HG03432 (cell line): ENCODE measurements at regions not wholly inside any gene's neighbourhood (a gene's known extent, or its start where the extent isn't known, plus 50 kb on each side); places are given as distances from the start of the nearest gene placed in this dataset.
"Not testable (repeated sequence)": the region's sequence is repeated elsewhere in the genome, so short reads cannot be mapped to it uniquely, and the experiment has no call there.

Experiments
- ATAC-seq: cut with Tn5 transposase; IDR thresholded peaks from one replicate; pipeline ENCODE4 v1.9.1; 2021; ENCODE audit warnings: mild to moderate bottlenecking, moderate library complexity; ENCODE audit not compliant: unreplicated experiment

GRCh38 chr4:84291969-84292368 lies 207.1 kb downstream of the NKX6-1 start:
- no peak for ATAC-seq

- no peak for ATAC-seq
These were observed 213.0 kb downstream of the NKX6-1 start for GRCh38 chr4:84286048-84286447.

GRCh38 chr4:84279678-84280077 lies 219.4 kb downstream of the NKX6-1 start:
- no peak for ATAC-seq

GRCh38 chr4:84277923-84278322 lies 221.2 kb downstream of the NKX6-1 start:
- ATAC-seq, result no peak

GRCh38 chr4:84276752-84277151 lies 222.3 kb downstream of the NKX6-1 start:
- ATAC-seq, result no peak

- no peak for ATAC-seq
These were observed 229.5 kb downstream of the NKX6-1 start for GRCh38 chr4:84269536-84270044.

- ATAC-seq, result no peak
These were observed 234.4 kb downstream of the NKX6-1 start for GRCh38 chr4:84264652-84265051.

GRCh38 chr4:84263415-84263814 lies 235.7 kb downstream of the NKX6-1 start:
- ATAC-seq, result peak; percentile 38

- no peak for ATAC-seq
These were observed 238.6 kb downstream of the NKX6-1 start for GRCh38 chr4:84260495-84260894.

- ATAC-seq, result peak; percentile 90
These were observed 239.9 kb downstream of the NKX6-1 start for GRCh38 chr4:84258905-84259830.

GRCh38 chr4:84254537-84254936 lies 244.6 kb downstream of the NKX6-1 start:
- no peak for ATAC-seq

GRCh38 chr4:84249521-84249920 lies 249.6 kb downstream of the NKX6-1 start:
- no peak for ATAC-seq

GRCh38 chr4:84245042-84245441 lies 254.1 kb downstream of the NKX6-1 start:
- ATAC-seq, result not testable (repeated sequence)

GRCh38 chr4:84244346-84244801 lies 254.7 kb downstream of the NKX6-1 start:
- not testable (repeated sequence) for ATAC-seq

GRCh38 chr4:84243685-84244084 lies 255.4 kb downstream of the NKX6-1 start:
- no peak for ATAC-seq

- ATAC-seq, result no peak
These were observed 259.7 kb downstream of the NKX6-1 start for GRCh38 chr4:84239278-84239845.

GRCh38 chr4:84238247-84239090 lies 260.6 kb downstream of the NKX6-1 start:
- no peak for ATAC-seq

- no peak for ATAC-seq
These were observed 262.1 kb downstream of the NKX6-1 start for GRCh38 chr4:84237008-84237407.

- ATAC-seq, result peak; percentile 99
These were observed 263.8 kb downstream of the NKX6-1 start for GRCh38 chr4:84235126-84235944.
